Uterus (tissue), 3 donors: ENCODE measurements at regions not wholly inside any gene's neighbourhood (a gene's known extent, or its start where the extent isn't known, plus 50 kb on each side); places are given as distances from the start of the nearest gene placed in this dataset.

Experiments used
- DNase-seq, 2 donors: peaks; one replicate each; pipeline ENCODE4 v3.0.0-alpha.2; 2019 to 2020
- H3K27ac ChIP-seq, 2 donors: fragments of 200-600 bp; sonication (generic); 1 replicate in 1 of 2; 2 replicates in 1 of 2; pipeline ENCODE4 v1.5.1; 2016 to 2018
- H3K27me3 ChIP-seq, 2 donors: fragments of 200-600 bp; sonication (generic); one replicate each; pipeline ENCODE4 v1.5.1; 2018 to 2019; ENCODE audit warnings: control low read depth in 1 of 2
- H3K36me3 ChIP-seq, 2 donors: fragments of 200-600 bp; sonication (generic); one replicate each; pipeline ENCODE4 v1.5.1; 2019; ENCODE audit warnings: control low read depth in 1 of 2
- H3K4me1 ChIP-seq, 2 donors: fragments of 200-600 bp; sonication (generic); one replicate each; pipeline ENCODE4 v1.5.1; 2018 to 2019; ENCODE audit warnings: control low read depth in 1 of 2
- H3K4me3 ChIP-seq, 2 donors: fragments of 200-600 bp; sonication (generic); 1 replicate in 1 of 2; 2 replicates in 1 of 2; pipeline ENCODE4 v1.5.1; 2018 to 2019; ENCODE audit warnings: mild to moderate bottlenecking in 1 of 2
- H3K9me3 ChIP-seq, 2 donors: fragments of 200-600 bp; sonication (generic); one replicate each; pipeline ENCODE4 v1.5.1; 2019; ENCODE audit warnings: control low read depth in 1 of 2
- CTCF ChIP-seq, 4 experiments: fragments of 200-600 bp in 2 of 4; fragments of 450-650 bp in 2 of 4; sonication (generic) in 2 of 4; IDR thresholded peaks; one replicate each; pipeline ENCODE4 v1.5.1; 2016 to 2019; ENCODE audit warnings: antibody characterized with exemption in 4 of 4, mild to moderate bottlenecking in 2 of 4, moderate library complexity in 1 of 4
- POLR2A ChIP-seq, 2 donors: fragments of 450-650 bp; IDR thresholded peaks; one replicate each; pipeline ENCODE4 v1.6.1; 2016; ENCODE audit warnings: antibody characterized with exemption in 2 of 2, mild to moderate bottlenecking in 1 of 2, moderate library complexity in 1 of 2
- intact Hi-C: fragments of 100-400 bp; cut with DNase I; formaldehyde crosslinking; loops from one replicate; pipeline ENCODE4 v1.15.1; 2023; ENCODE audit warnings: low total_unique reads
- donor health status: DM: yes; HTN: yes; CAD: no.

DNA sequence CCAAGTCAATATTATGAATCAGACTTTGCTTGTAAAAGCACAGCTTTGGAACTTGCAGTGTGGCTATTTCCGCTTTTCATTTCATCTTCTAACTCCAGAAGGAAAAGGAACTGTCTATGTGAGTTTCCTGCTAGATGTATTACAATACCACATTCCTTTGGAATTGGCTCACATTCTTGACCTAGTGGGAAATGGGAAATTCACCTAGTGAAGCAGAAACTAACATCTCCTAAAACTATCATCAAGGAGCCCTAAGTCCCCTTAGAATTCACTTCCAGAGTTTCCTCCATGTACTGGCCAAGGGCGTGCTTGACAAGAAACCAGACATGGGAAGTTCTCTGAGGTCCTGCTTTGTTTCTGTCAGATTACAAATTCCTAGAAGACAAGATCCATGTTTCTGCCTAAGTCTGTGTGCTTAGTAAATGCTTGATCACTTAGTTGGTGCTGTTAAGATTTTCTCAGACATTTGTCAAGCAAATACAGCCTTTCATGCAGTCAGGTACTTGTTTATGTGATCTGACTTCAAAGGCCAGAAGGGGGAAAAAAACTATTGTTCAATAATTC, 275.7 kb upstream of the FN1 start:
- no peaks in the 10 kb centered on the region for H3K4me1 ChIP-seq
- DNase-seq, result no peak

GRCh38 chr2:215707608-215708007, 271.7 kb upstream of the FN1 start:
- Histone ChIP-seq H3K36me3 (no peaks in the 10 kb centered on the region), H3K27me3 (no peaks in the 10 kb centered on the region), H3K9me3 (no peaks in the 10 kb centered on the region), H3K4me1 (no peaks in the 10 kb centered on the region), H3K27ac (no peak overlapping the region), H3K4me3 (no peak overlapping the region)
- DNase-seq, result no peak
- intact Hi-C loops, result no loop called here
- no peak for TF ChIP-seq CTCF (IDR thresholded peaks at IDR 0.05)
- TF ChIP-seq POLR2A (IDR thresholded peaks at IDR 0.05), result no peak

More for the DNA sequence above, 275.7 kb upstream of the FN1 start:
- Histone ChIP-seq H3K36me3 (no peaks in the 10 kb centered on the region), H3K9me3 (no peaks in the 10 kb centered on the region), H3K27me3 (no peaks in the 10 kb centered on the region), H3K4me3 (no peak overlapping the region), H3K27ac (peak overlapping the region; percentile 66 to 73)
- intact Hi-C loops, result no loop called here
- TF ChIP-seq POLR2A (IDR thresholded peaks at IDR 0.05), result no peak
- TF ChIP-seq CTCF (IDR thresholded peaks at IDR 0.05), result no peak

GRCh38 chr2:215705771-215706361, 270.0 kb upstream of the FN1 start:
- Histone ChIP-seq H3K36me3 (no peaks in the 10 kb centered on the region), H3K4me3 (no peak overlapping the region), H3K27ac (peak overlapping the region; percentile 40 to 52), H3K9me3 (no peaks in the 10 kb centered on the region), H3K27me3 (no peaks in the 10 kb centered on the region), H3K4me1 (no peaks in the 10 kb centered on the region)
- intact Hi-C loops, result no loop called here
- TF ChIP-seq POLR2A (IDR thresholded peaks at IDR 0.05), result no peak
- no peak for TF ChIP-seq CTCF (IDR thresholded peaks at IDR 0.05)
- DNase-seq, result no peak

GRCh38 chr2:215705281-215705680, 269.4 kb upstream of the FN1 start:
- Histone ChIP-seq H3K27me3 (no peaks in the 10 kb centered on the region), H3K36me3 (no peaks in the 10 kb centered on the region), H3K4me1 (no peaks in the 10 kb centered on the region), H3K27ac (peak overlapping the region; percentile 40 to 52), H3K4me3 (no peak overlapping the region), H3K9me3 (no peaks in the 10 kb centered on the region)
- TF ChIP-seq CTCF (IDR thresholded peaks at IDR 0.05) (no peak), POLR2A (IDR thresholded peaks at IDR 0.05) (no peak)
- no peak for DNase-seq
- intact Hi-C loops, result no loop called here

DNA sequence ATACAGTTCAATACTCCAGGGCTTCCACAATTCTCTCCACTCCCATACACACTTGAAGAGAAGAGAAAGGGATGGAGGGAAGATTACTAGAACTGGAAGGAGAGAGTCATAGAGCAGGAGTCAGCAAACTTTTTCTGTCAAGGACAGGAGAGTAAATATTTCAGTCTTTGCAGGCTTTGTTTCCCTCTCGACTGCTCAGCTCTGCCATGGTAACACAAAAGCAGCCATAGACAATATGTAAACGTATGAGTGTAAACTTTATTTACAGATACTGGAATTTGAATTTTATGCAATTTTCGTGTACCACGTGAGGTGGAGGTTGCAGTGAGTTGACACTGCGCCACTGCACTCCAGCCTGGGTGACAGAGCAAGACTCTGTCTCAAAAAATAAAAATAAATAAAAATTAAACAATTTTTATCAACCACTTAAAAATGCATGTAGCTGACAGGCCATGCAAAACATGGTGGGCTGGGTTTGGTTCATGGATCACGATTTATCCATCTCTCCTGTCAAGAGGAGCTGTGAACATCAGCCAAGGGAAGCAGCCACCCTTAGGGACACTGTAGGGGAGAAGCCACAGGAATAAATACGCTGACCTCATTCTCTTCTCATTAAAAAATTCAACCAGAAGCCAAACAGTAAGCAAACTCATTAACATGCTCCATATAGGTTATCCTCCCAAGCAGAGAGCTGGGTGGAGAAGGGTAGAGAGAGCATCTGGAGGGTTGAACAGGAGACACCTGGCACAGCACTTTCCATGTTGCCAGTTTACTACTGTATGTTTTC, 266.4 kb upstream of the FN1 start:
- intact Hi-C loops, result no loop called here
- no peaks in the 10 kb centered on the region for H3K36me3 ChIP-seq
- H3K27me3 ChIP-seq, result no peaks in the 10 kb centered on the region
- H3K27ac ChIP-seq, result no peak overlapping the region
- TF ChIP-seq POLR2A (IDR thresholded peaks at IDR 0.05) (no peak), CTCF (IDR thresholded peaks at IDR 0.05) (no peak)
- H3K4me3 ChIP-seq, result no peak overlapping the region
- DNase-seq, result no peak
- H3K9me3 ChIP-seq, result no peaks in the 10 kb centered on the region
- no peaks in the 10 kb centered on the region for H3K4me1 ChIP-seq
